ENCODE measurements at regions not wholly inside any gene's neighbourhood (a gene's known extent, or its start where the extent isn't known, plus 50 kb on each side); places are given as distances from the start of the nearest gene placed in this dataset.
"Not testable (repeated sequence)": the region's sequence is repeated elsewhere in the genome, so short reads cannot be mapped to it uniquely, and the experiment has no call there.

DNA sequence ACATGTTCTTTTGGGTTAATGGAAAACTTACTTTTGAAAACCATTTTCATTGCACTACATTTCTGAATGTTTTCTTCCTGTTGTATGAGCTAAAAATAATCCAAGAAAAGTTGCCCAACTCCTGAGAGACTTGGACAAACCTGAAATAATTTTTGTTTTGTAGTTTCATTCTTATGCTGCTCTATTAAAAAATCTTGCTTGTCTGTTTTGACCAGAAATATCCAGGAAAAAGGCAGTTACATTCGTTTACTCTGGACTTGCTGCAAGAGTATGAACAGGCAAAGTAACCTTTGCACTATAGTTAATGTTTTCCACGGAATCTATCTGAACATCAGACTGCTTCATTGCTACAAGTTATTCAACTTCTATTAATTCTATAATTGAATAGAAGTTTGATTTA, 200.1 kb upstream of the DAB2 start:
- no peak for DNase-seq (ENCODE audit: low read depth in 4 of 4, low spot score in 1 of 4)

- no peak for DNase-seq (ENCODE audit: low read depth in 4 of 4, low spot score in 1 of 4)
Observed at GRCh38 chr5:39624268-39624886, 199.6 kb upstream of the DAB2 start.

DNA sequence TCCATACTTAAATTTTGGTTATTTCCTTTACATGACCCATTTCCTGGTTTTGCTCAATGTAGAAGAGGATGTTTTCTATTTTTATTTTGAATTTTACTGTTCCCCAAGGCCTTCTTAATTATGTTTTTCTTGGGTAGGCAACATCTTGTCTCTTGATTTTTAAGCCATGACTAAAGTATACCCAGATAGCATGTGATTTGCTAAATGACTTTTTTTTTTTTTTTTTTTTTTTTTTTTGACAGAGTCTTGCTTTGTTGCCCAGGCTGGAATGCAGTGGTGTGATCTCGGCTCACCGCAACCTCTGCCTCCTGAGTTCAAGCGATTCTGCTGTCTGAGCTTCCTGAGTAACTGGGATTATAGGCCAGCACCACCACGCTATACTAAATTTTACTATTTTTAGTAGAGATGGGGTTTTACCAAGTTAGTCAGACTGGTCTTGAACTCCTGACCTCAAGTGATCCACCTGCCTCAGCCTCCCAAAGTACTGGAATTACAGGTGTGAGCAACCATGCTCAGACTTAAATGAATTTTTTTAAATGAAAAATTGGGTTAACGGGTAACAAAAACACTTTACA, 198.6 kb upstream of the DAB2 start:
- no peak for DNase-seq (ENCODE audit: low read depth in 4 of 4, low spot score in 1 of 4)

DNA sequence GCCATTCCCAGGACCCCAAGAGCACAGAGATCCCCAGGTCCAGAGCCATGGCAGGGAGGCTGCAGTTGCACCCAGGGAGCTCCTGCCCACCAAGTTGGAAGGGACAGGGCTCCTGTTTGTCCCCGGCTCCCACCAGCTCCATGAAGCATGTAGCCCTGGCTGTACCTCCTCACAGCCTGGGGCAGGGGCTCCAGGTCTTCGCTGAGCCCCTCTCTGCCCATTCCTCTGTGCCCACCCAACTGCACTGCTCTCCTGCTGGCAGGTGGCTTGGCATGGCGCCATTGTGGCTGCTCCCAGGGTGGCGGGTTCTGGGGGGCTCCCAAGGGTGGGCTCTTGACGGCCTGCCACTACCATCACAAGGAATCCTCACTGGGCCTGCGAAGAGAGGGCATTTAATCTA, 197.5 kb upstream of the DAB2 start:
- DNase-seq (ENCODE audit: low read depth in 4 of 4, low spot score in 1 of 4): no peak

- no peak for DNase-seq (ENCODE audit: low read depth in 4 of 4, low spot score in 1 of 4)
Observed at GRCh38 chr5:39619168-39619818, 194.5 kb upstream of the DAB2 start.

GRCh38 chr5:39618391-39618790, 193.6 kb upstream of the DAB2 start:
- DNase-seq (ENCODE audit: low read depth in 4 of 4, low spot score in 1 of 4): no peak

DNA sequence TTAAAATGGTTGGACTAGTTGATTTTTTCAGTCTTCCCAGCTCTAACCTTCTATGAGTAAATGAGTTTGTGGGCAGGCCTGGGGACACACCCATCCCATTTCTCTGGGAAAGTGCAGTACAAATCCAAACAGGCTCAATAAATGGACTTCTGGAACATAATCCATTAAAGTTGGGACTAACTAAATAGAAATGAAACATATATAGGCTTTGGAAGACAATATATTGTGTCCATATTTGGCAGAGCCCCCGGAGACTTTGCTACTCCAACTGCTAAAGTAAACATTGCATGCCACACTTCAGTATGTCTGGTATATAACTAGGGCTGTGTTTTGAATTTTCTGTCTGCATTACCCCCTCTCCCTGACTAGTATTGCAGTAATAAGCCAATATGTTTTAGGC, 191.4 kb upstream of the DAB2 start:
- DNase-seq (ENCODE audit: low read depth in 4 of 4, low spot score in 1 of 4): no peak

- DNase-seq (ENCODE audit: low read depth in 4 of 4, low spot score in 1 of 4): not testable (repeated sequence)
Observed at GRCh38 chr5:39611076-39611475, 186.3 kb upstream of the DAB2 start.

- no peak for DNase-seq (ENCODE audit: low read depth in 4 of 4, low spot score in 1 of 4)
Observed at GRCh38 chr5:39608024-39608423, 183.2 kb upstream of the DAB2 start.

DNA sequence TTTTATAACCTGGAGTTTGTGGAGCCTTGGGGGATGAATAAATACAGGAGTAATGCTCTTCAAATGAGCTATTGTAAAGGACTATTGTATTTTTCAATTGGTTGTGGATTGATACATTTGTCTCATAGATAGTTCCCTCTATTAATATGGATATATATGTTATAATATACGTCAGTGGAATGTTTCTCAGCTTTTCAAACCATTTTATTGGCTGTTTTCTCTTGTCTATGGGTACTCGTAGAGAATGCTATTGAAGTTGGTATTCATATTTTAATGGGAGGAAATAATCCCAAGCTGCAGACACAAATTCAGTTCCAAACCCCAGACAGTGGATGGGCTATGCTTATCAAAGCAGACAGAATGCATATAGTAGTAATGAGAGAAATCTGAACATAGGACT, 181.8 kb upstream of the DAB2 start:
- no peak for DNase-seq (ENCODE audit: low read depth in 4 of 4, low spot score in 1 of 4)

DNA sequence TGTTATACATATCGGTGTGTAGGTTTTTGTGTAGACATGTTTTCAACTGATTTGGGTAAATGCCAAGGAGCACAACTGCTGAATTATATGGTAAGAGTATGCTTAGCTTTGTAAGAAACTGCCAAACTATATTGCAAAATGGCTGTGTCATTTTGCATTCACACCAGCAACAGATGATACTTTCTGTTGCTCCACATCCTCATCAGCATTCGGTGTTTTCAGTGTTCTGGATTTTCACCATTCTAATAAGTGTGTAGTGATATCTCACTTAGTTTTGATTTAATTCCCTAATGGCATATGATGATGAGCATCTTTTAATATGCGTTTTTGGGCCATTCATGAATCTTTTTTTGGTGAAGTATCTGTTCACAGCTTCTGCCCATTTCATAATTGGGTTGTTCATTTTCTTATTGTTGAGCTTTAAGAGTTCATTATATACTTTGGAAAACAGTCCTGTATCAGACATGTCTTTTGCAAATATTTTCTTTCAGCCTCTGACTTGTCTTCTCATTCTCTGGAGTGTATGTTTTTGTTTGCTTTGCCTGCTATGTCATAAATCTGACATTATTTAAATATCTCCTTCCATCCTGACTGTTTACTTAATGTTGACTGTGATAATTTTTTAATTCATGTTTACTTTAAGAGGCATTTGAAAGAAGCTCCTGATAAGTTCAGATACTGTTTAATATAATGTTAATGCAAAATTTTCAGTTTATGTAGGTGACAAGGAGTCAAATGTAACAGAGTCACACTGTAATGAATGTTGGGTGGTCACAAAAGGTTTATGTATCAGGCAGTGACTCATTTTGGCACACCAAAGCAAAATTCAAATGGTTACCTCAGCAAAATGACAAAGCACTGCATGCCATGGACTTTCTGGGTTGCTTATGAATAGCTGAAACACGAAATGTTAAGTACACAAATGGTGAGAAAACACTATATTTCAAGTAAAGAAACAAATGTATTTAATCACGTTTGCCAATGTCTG, 181.1 kb upstream of the DAB2 start:
- DNase-seq (ENCODE audit: low read depth in 4 of 4, low spot score in 1 of 4): no peak

GRCh38 chr5:39605145-39605544, 180.4 kb upstream of the DAB2 start:
- DNase-seq (ENCODE audit: low read depth in 4 of 4, low spot score in 1 of 4): no peak

DNA sequence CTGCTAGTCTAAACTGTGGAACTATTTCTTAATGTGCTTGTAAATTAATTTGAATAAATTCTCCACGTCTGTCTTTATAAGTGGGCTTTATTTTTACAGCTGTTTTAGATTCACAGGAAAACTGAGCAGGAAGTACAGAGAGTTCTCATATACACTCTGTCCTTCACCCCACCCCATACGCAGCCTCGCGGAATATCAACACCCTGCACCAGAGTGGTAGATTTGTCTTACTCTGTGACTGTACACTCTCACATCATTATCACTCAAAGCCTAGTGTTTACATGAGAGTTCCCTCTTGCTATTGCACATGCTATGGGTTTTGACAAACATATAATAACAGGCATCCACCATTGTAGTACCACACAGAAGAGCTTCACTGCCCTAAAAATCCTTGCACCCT, 179.7 kb upstream of the DAB2 start:
- no peak for DNase-seq (ENCODE audit: low read depth in 4 of 4, low spot score in 1 of 4)

DNA sequence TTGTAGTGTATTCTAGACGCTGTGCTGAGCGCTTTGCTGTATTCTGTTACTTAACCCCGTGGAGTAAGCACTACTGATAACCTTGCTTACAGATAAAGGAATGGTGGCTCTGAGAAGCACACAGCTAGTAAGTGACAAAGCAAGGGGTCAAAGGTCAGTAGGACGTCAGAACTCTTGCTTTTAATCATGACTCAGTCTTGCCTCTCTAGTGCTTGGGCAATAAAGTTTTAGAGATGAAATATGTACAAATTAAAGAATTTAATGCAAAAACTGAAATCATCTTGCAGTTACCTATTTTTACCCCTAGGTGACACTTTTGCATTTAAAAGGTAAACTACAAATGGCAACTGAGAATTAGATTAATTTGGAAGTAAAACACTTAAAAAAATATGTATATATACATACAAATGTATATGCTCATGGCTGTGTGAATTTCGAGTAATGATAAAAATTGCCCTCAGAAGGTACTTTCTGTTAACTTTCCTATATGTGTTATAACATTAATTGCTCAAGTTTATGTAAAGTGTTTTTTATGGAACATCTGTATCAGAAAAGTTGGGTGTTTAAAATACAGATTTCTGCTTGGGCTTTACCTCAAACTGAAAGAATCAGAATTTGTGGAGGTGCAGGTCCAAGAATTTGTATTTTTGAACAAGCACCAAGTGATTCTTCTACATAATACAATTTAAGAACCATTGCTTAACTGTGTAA, 175.1 kb upstream of the DAB2 start:
- DNase-seq (ENCODE audit: low read depth in 4 of 4, low spot score in 1 of 4): no peak

DNA sequence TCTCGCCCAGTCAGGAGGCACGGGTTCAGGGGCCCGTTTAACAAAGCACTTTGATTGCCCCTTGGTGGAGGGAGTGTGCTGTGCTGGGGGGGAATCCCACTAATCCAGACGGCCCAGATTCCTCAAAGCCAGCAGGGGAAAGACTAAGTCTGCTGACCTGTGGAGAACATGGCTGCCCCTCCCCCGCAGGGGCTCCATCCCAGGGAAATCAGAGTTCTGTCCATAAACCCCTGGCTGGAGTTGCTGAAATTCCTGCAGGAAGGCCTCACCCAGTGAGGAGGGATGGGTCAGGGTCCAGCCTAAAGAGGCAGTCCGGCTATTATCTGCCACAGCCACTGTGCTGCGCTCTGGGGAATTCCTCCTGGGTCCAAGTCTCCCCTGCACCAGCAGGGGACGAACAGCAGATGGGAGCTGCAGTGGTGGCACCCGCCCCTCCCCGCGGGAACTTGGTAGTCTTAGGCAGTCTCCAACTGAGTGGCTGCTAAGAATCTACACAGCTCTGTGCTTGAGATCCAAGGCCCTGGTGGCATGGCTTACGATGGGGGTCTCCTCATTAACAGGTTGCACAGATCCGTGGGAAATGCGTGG, 174.0 kb upstream of the DAB2 start:
- no peak for DNase-seq (ENCODE audit: low read depth in 4 of 4, low spot score in 1 of 4)

DNA sequence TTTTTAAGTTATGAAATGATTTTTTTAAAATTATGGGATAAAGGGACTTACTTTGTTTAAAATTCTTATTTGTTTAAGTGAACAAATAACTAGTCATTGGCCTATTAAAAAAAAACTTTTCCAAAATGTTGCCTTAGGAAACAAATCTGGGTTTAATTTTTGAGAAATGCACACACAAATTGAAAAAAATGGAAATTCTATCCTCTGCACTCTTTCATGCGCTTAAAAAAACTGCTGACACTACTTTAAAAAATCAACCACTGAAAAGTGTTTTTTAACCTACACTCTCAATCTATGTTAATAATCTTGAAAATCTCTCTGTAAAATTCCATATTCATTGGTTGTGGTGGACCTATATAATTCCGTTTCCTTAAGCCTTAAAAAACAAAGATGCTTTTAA, 163.4 kb upstream of the DAB2 start:
- DNase-seq (ENCODE audit: low read depth in 4 of 4, low spot score in 1 of 4): no peak

GRCh38 chr5:39587675-39588074, 162.9 kb upstream of the DAB2 start:
- DNase-seq (ENCODE audit: low read depth in 4 of 4, low spot score in 1 of 4): no peak

DNA sequence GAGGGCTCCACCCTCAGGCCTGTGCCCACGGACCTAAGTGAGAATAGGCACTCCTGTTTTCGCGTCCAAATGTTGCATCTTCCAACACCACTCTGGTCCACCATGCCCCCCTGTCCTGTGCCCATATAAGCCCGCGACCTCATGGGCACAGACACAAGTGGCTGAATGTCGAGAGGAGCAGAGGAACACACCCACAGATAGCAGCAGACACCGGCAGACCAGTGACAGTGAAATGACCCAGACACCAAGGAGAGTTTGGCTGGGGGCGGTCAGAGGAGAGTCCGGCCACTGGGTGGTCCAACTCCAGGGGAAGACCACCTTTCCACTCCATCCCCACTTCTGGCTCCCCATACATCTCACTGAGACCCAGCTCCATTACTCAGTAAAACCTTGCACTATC, 161.4 kb upstream of the DAB2 start:
- DNase-seq (ENCODE audit: low read depth in 4 of 4, low spot score in 1 of 4): no peak

DNA sequence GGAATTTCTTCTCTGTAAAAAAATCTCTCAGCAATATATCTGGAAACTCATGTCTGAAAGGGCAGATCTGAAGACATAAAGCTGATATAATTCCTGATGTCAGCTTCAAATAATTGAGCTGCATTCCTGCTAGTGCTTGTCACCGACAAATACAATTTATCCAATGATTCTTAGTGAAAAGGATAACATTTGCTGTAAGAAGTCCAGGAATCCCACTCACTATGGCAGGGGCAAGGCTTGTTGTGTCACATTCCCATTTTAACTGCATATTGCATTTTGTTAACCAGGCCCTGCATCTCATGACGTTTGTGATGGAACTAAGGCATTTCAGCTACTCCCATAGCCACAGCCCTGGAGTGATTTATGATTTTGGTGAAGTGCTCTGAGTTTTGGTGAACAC, 160.1 kb upstream of the DAB2 start:
- DNase-seq (ENCODE audit: low read depth in 4 of 4, low spot score in 1 of 4): no peak

DNA sequence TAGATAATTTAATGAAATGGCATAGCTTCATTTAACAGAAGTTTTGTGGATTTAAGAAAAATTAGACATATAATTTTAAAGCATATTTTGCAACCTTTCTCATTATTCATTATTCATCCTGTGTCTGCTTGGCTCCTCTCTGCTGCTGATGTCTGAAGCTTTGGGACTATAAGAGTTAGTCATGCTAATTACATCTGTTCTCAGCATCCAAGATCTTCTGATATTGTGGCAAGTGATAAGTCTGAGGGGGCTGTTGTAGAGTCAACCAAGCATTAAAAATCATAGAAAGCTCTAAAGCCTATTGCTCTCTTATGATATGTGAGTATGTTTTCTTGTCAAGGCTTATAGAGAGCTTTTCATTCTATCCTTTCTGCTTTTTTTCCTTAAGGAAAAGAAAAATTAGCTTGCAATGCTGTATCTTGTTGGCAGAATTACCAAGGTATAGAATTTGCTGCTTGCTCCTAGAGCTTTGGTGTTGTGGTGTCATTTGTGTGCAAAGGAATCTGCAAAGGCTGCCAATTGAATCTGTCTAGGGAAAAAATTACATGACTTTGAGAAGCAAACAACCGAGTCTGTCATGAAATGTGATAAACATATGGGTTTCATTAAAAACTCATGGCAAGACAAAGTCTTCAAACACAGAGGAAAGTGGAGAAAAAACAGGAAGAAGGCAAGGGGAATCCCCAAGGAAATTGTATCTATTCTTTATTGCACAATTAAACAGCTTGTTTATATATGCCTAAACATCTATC, 156.1 kb upstream of the DAB2 start:
- DNase-seq (ENCODE audit: low read depth in 4 of 4, low spot score in 1 of 4): no peak
